WERI-Rb-1 (cell line): ENCODE measurements at regions not wholly inside any gene's neighbourhood (a gene's known extent, or its start where the extent isn't known, plus 50 kb on each side); places are given as distances from the start of the nearest gene placed in this dataset.

Experiments
- DNase-seq: peaks from one replicate; pipeline ENCODE4 v3.0.0-alpha.2; 2020
- H3K27ac ChIP-seq: fragments of 250-450 bp; sonication (Bioruptor Pico); 2 replicates; pipeline ENCODE4 v1.5.1; 2020; ENCODE audit warnings: mild to moderate bottlenecking, moderate library complexity
- H3K27me3 ChIP-seq: fragments of 250-450 bp; sonication (Bioruptor Pico); 2 replicates; pipeline ENCODE4 v1.5.1; 2021; ENCODE audit warnings: mild to moderate bottlenecking, low read depth, moderate library complexity; ENCODE audit not compliant: insufficient read depth, severe bottlenecking
- H3K36me3 ChIP-seq: fragments of 250-450 bp; sonication (Bioruptor Pico); 2 replicates; pipeline ENCODE4 v1.5.1; 2020; ENCODE audit warnings: mild to moderate bottlenecking, moderate library complexity
- H3K4me3 ChIP-seq: 2 replicates; pipeline ENCODE4 v1.5.1; 2011; ENCODE audit warnings: low read depth, mild to moderate bottlenecking, control low read depth, low read length
- H3K9me3 ChIP-seq: fragments of 250-450 bp; sonication (Bioruptor Pico); 2 replicates; pipeline ENCODE4 v1.5.1; 2021; ENCODE audit warnings: mild to moderate bottlenecking, moderate library complexity; ENCODE audit not compliant: severe bottlenecking
- TF ChIP-seq, protein P1 (sequence below): IDR thresholded peaks from 2 replicates; pipeline ENCODE4 v1.5.1; 2011; ENCODE audit warnings: low read depth, mild to moderate bottlenecking, control low read depth, inconsistent platforms, low read length

GRCh38 chr1:187911820-187912219, 1083.1 kb downstream of the PLA2G4A start:
- no peaks in the 10 kb centered on the region for H3K36me3 ChIP-seq
- H3K27me3 ChIP-seq: no peaks in the 10 kb centered on the region
- DNase-seq: no peak
- no peak overlapping the region for H3K4me3 ChIP-seq
- TF ChIP-seq, protein P1, sequence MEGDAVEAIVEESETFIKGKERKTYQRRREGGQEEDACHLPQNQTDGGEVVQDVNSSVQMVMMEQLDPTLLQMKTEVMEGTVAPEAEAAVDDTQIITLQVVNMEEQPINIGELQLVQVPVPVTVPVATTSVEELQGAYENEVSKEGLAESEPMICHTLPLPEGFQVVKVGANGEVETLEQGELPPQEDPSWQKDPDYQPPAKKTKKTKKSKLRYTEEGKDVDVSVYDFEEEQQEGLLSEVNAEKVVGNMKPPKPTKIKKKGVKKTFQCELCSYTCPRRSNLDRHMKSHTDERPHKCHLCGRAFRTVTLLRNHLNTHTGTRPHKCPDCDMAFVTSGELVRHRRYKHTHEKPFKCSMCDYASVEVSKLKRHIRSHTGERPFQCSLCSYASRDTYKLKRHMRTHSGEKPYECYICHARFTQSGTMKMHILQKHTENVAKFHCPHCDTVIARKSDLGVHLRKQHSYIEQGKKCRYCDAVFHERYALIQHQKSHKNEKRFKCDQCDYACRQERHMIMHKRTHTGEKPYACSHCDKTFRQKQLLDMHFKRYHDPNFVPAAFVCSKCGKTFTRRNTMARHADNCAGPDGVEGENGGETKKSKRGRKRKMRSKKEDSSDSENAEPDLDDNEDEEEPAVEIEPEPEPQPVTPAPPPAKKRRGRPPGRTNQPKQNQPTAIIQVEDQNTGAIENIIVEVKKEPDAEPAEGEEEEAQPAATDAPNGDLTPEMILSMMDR: no peak
- H3K9me3 ChIP-seq: no peaks in the 10 kb centered on the region
- H3K27ac ChIP-seq: no peak overlapping the region

- H3K4me3 ChIP-seq: no peak overlapping the region
- H3K36me3 ChIP-seq: no peaks in the 10 kb centered on the region
- TF ChIP-seq, protein P1: no peak
- H3K27ac ChIP-seq: no peak overlapping the region
- no peaks in the 10 kb centered on the region for H3K9me3 ChIP-seq
- H3K27me3 ChIP-seq: no peaks in the 10 kb centered on the region
- no peak for DNase-seq
Observed at GRCh38 chr1:187920976-187921375, 1092.2 kb downstream of the PLA2G4A start.

DNA sequence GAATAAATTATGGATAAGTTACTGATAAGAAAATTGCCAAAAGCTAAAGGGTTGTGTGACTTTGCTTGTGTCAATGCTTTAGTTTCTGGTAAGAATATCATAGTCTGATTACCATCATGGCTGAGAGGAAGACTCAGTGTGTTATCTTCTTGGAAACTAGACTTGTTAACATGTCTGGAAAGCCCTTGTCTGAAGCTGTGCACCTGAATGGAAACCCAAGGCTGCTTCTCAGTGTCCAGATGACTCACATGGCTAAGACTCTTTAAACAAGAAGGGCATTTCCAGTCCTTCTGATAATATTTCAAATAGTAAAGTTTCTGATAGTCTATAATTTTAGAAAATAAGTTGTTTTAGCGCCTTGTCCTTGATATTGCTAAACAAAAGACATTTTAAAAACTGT, 1092.7 kb downstream of the PLA2G4A start:
- DNase-seq: no peak

DNA sequence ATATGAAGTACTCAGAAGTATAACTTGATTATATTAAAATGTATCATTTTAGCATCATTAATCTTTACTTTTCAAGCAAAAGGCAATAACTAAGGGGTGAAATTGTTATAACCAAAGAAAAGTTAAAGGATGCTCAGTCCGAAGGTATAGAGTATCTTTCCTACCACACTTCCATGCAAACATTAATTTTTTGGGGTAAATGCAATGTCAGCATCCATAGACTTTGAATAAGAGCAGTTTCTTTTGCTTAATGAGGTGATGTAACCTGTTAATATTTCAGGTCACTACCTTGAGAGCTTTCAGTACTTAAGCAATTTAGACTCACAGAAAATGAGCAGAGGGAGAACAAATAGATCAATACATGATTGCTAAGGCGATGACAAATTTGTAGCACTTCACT, 1093.5 kb downstream of the PLA2G4A start:
- no peaks in the 10 kb centered on the region for H3K9me3 ChIP-seq
- no peak overlapping the region for H3K27ac ChIP-seq
- no peak overlapping the region for H3K4me3 ChIP-seq
- no peak for DNase-seq
- TF ChIP-seq, protein P1: no peak
- H3K36me3 ChIP-seq: no peaks in the 10 kb centered on the region
- no peaks in the 10 kb centered on the region for H3K27me3 ChIP-seq

More for the DNA sequence above, 1092.7 kb downstream of the PLA2G4A start:
- Histone ChIP-seq H3K9me3 (no peaks in the 10 kb centered on the region), H3K27ac (no peak overlapping the region), H3K36me3 (no peaks in the 10 kb centered on the region), H3K27me3 (no peaks in the 10 kb centered on the region), H3K4me3 (no peak overlapping the region)
- TF ChIP-seq, protein P1: no peak

DNA sequence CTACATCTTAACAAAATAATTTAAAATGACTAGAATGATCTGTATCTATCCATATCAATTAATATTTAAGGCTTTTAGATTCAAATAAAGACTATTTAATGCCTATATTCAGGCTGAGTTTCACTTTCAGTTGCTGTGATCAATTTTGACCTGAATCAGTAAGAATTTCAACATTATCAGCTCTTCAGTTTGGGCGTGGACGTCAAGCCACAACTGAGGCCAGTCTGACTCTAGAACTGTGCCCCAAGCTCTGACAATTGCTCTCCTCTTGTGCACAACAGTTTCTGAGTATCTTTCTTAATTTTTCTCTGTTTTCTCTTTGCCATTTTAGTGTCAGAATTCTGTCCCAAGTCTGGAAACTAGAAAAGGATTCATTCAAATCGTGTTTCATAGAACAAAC, 1095.5 kb downstream of the PLA2G4A start:
- H3K9me3 ChIP-seq: no peaks in the 10 kb centered on the region
- no peaks in the 10 kb centered on the region for H3K27me3 ChIP-seq
- H3K4me3 ChIP-seq: no peak overlapping the region
- no peak for DNase-seq
- no peak overlapping the region for H3K27ac ChIP-seq
- H3K36me3 ChIP-seq: no peaks in the 10 kb centered on the region
- TF ChIP-seq, protein P1: no peak

- Histone ChIP-seq H3K27me3 (no peaks in the 10 kb centered on the region), H3K27ac (no peak overlapping the region), H3K9me3 (no peaks in the 10 kb centered on the region), H3K36me3 (no peaks in the 10 kb centered on the region), H3K4me3 (no peak overlapping the region)
- TF ChIP-seq, protein P1: no peak
- peak; percentile 15 for DNase-seq
Observed at GRCh38 chr1:187928288-187928687, 1099.5 kb downstream of the PLA2G4A start.
